ENCODE measurements at regions not wholly inside any gene's neighbourhood (a gene's known extent, or its start where the extent isn't known, plus 50 kb on each side); places are given as distances from the start of the nearest gene placed in this dataset.

- no peak for TF ChIP-seq POLR2A (IDR thresholded peaks at IDR 0.05)
- TF ChIP-seq CTCF (IDR thresholded peaks at IDR 0.05) = no peak
Observed at GRCh38 chr16:7888411-7888810, 555.8 kb downstream of the RBFOX1 start.
